HG02970 (cell line): ENCODE measurements at regions not wholly inside any gene's neighbourhood (a gene's known extent, or its start where the extent isn't known, plus 50 kb on each side); places are given as distances from the start of the nearest gene placed in this dataset.

Source experiments
- ATAC-seq: cut with Tn5 transposase; IDR thresholded peaks from one replicate; pipeline ENCODE4 v1.9.1; 2021; ENCODE audit warnings: mild to moderate bottlenecking, moderate library complexity, moderate number of reproducible peaks; ENCODE audit not compliant: unreplicated experiment, low FRiP score

- ATAC-seq, result no peak
Measured at GRCh38 chr10:131850383-131850870, 50.4 kb upstream of the PPP2R2D start.
